Parathyroid adenoma (tissue), 2 donors: ENCODE measurements at regions not wholly inside any gene's neighbourhood (a gene's known extent, or its start where the extent isn't known, plus 50 kb on each side); places are given as distances from the start of the nearest gene placed in this dataset.

Source experiments
- H2AFZ ChIP-seq: fragments of 300-600 bp; sonication (generic); one replicate; pipeline ENCODE4 v1.7.0; 2017; ENCODE audit warnings: antibody characterized with exemption, mild to moderate bottlenecking
- H3K27ac ChIP-seq: fragments of 300-600 bp; sonication (generic); one replicate; pipeline ENCODE4 v1.7.0; 2017
- H3K27me3 ChIP-seq: fragments of 300-600 bp; sonication (generic); one replicate; pipeline ENCODE4 v1.7.0; 2017; ENCODE audit warnings: low read length; ENCODE audit not compliant: control insufficient read depth, insufficient read depth
- H3K36me3 ChIP-seq: fragments of 300-600 bp; sonication (generic); one replicate; pipeline ENCODE4 v1.7.0; 2017; ENCODE audit warnings: low read length; ENCODE audit not compliant: control insufficient read depth, insufficient read depth
- H3K4me1 ChIP-seq: fragments of 300-600 bp; sonication (generic); one replicate; pipeline ENCODE4 v1.7.0; 2017; ENCODE audit warnings: control low read depth
- H3K4me2 ChIP-seq: fragments of 300-600 bp; sonication (generic); one replicate; pipeline ENCODE4 v1.7.0; 2017; ENCODE audit warnings: low read length
- H3K4me3 ChIP-seq: fragments of 300-600 bp; sonication (generic); one replicate; pipeline ENCODE4 v1.7.0; 2017; ENCODE audit warnings: low read depth, low read length
- H3K79me2 ChIP-seq: fragments of 300-600 bp; sonication (generic); one replicate; pipeline ENCODE4 v1.7.0; 2017; ENCODE audit warnings: control low read depth
- H3K9ac ChIP-seq: fragments of 300-600 bp; sonication (generic); one replicate; pipeline ENCODE4 v1.7.0; 2017; ENCODE audit warnings: mild to moderate bottlenecking
- H3K9me3 ChIP-seq: fragments of 300-600 bp; sonication (generic); one replicate; pipeline ENCODE4 v1.7.0; 2017; ENCODE audit warnings: low read length; ENCODE audit not compliant: control insufficient read depth
- TF ChIP-seq, protein P1 (sequence below): fragments of 300-600 bp; sonication (generic); IDR thresholded peaks from one replicate; pipeline ENCODE4 v1.7.0; 2017; ENCODE audit warnings: antibody characterized with exemption, mild to moderate bottlenecking
- donor health status: primary hyperparathyroidism.

DNA sequence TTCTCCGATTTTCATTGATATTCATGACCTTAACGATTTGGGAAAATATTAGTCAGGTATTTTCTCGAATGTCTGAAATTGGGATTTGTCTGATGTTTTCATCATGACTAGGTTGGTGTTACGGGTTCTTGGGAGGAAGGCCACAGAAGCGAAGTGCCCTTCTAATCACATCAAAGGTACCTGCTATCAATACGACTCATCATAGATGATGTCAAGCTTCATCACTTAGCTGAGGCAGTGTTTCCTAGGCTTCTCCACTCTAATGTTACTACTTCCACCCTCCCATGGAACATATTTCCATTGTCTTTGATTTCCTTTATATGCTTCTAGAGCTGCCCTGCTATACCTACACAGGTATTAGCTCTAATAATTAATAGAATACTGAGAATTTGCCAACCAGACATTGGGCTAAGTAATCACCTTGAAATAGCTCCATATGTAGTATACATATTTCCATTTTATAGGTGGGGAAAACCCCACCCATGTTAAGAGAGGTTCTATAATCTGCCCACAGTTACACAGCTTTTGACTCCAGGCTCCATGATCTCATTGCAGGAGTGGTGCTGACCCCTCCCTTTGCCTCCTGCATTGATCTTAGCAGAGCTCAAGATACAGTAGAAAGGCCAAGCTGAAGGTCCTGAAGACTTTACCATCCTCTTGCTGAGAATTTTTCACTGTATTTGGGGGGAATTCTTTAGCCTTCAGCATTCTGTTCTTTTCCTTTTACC lies 238.6 kb upstream of the ADAMTSL1 start:
- no peaks in the 10 kb centered on the region for H3K27me3 ChIP-seq
- H3K27ac ChIP-seq = no peak overlapping the region

DNA sequence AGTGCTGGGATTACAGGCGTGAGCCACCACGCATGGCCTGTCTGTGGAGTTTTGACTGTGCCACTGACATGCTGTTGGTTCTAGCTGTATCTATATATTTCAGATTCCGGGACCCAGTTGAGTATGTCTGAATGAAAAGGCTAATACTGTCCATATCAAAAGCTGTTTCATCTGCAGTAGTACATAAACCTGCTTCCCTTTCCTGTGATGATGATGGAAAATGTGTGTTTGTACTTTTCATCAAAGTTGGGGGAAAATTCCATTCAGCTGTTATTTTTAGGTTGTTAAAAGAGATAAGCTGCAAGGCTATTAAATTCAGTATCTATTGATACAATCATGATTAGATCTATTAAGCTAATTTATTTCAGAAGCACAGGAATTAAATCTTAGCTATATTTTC lies 237.6 kb upstream of the ADAMTSL1 start:
- Histone ChIP-seq H3K9ac (no peak overlapping the region), H2AFZ (no peak overlapping the region), H3K79me2 (no peaks in the 10 kb centered on the region), H3K4me1 (no peaks in the 10 kb centered on the region), H3K9me3 (no peaks in the 10 kb centered on the region), H3K36me3 (no peaks in the 10 kb centered on the region), H3K27me3 (no peaks in the 10 kb centered on the region), H3K27ac (no peak overlapping the region), H3K4me2 (no peak overlapping the region), H3K4me3 (no peak overlapping the region)
- TF ChIP-seq, protein P1, sequence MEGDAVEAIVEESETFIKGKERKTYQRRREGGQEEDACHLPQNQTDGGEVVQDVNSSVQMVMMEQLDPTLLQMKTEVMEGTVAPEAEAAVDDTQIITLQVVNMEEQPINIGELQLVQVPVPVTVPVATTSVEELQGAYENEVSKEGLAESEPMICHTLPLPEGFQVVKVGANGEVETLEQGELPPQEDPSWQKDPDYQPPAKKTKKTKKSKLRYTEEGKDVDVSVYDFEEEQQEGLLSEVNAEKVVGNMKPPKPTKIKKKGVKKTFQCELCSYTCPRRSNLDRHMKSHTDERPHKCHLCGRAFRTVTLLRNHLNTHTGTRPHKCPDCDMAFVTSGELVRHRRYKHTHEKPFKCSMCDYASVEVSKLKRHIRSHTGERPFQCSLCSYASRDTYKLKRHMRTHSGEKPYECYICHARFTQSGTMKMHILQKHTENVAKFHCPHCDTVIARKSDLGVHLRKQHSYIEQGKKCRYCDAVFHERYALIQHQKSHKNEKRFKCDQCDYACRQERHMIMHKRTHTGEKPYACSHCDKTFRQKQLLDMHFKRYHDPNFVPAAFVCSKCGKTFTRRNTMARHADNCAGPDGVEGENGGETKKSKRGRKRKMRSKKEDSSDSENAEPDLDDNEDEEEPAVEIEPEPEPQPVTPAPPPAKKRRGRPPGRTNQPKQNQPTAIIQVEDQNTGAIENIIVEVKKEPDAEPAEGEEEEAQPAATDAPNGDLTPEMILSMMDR = no peak

More for the DNA sequence above, 238.6 kb upstream of the ADAMTSL1 start:
- H3K9ac ChIP-seq = no peak overlapping the region
- H3K36me3 ChIP-seq = no peaks in the 10 kb centered on the region
- H3K4me2 ChIP-seq = no peak overlapping the region
- no peak overlapping the region for H2AFZ ChIP-seq
- no peak overlapping the region for H3K4me3 ChIP-seq
- TF ChIP-seq, protein P1 = no peak
- H3K9me3 ChIP-seq = no peaks in the 10 kb centered on the region
- H3K79me2 ChIP-seq = no peaks in the 10 kb centered on the region
- no peaks in the 10 kb centered on the region for H3K4me1 ChIP-seq

DNA sequence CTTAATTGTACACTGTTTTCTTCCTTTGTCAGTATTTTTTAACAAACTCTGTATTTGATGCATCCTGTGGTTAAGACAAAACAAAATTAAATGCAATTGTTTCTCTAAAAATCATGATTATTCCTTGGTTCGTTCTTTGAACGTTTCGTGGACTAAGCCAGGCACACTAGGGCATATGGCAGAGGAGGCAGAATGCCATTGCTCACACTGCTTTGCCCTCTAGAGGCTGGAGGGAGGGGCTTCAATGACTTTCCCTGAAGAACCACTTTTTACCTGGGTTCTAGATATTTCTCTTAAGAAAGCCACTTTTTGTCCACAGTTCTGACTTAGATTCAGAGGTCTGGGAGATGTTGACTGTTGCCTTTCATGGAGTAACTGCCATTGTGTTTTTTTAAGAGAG lies 236.2 kb upstream of the ADAMTSL1 start:
- H3K4me3 ChIP-seq = no peak overlapping the region
- no peaks in the 10 kb centered on the region for H3K9me3 ChIP-seq
- H3K36me3 ChIP-seq = no peaks in the 10 kb centered on the region
- no peaks in the 10 kb centered on the region for H3K4me1 ChIP-seq
- no peak overlapping the region for H3K4me2 ChIP-seq
- TF ChIP-seq, protein P1 = no peak
- H3K27ac ChIP-seq = no peak overlapping the region
- no peaks in the 10 kb centered on the region for H3K79me2 ChIP-seq
- H3K27me3 ChIP-seq = no peaks in the 10 kb centered on the region
- no peak overlapping the region for H3K9ac ChIP-seq
- H2AFZ ChIP-seq = no peak overlapping the region

DNA sequence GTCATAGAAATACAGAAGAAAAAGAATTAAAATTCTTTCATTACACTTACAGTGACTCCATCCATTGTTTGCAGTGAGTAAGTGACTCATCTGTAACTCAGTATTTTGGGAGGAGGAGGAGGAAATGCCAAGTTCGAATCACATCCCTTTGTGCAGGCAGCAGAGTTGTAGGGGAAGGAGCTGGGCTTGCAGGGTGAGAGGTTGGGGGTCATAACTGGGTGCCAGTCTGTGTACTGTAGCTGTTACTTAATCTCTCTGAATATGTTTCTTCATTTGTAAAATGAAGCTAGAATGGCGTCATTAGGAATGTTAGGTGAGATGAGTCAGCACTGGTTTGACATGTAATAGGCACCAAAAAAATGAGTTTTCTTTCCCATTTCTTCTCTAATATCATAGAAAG lies 235.7 kb upstream of the ADAMTSL1 start:
- Histone ChIP-seq H2AFZ (no peak overlapping the region), H3K4me1 (no peaks in the 10 kb centered on the region), H3K4me3 (no peak overlapping the region), H3K36me3 (no peaks in the 10 kb centered on the region), H3K79me2 (no peaks in the 10 kb centered on the region), H3K4me2 (no peak overlapping the region), H3K27me3 (no peaks in the 10 kb centered on the region), H3K9ac (no peak overlapping the region), H3K27ac (no peak overlapping the region), H3K9me3 (no peaks in the 10 kb centered on the region)
- TF ChIP-seq, protein P1 = no peak
